H9 (cell line): ENCODE measurements at regions not wholly inside any gene's neighbourhood (a gene's known extent, or its start where the extent isn't known, plus 50 kb on each side); places are given as distances from the start of the nearest gene placed in this dataset.

ENCODE experiments used
- DNase-seq: peaks from one replicate; pipeline ENCODE4 v3.0.0-alpha.2; 2017
- H2AFZ ChIP-seq: one replicate; pipeline ENCODE4 v1.6.1; 2013; ENCODE audit warnings: mild to moderate bottlenecking, low read length, control low read depth, moderate library complexity
- H2AK5ac ChIP-seq: 2 replicates; pipeline ENCODE4 v1.6.1; 2013; ENCODE audit warnings: low read length, control low read depth, mixed read lengths; ENCODE audit not compliant: insufficient read length
- H2BK120ac ChIP-seq: one replicate; pipeline ENCODE4 v1.6.1; 2013; ENCODE audit warnings: low read depth, mild to moderate bottlenecking, low read length, control low read depth, inconsistent platforms; ENCODE audit not compliant: poor library complexity, severe bottlenecking
- H2BK12ac ChIP-seq: 2 replicates; pipeline ENCODE4 v1.6.1; 2013; ENCODE audit warnings: low read length, control low read depth, mixed read lengths, low read depth; ENCODE audit not compliant: insufficient read length
- H2BK15ac ChIP-seq: 2 replicates; pipeline ENCODE4 v1.6.1; 2013; ENCODE audit warnings: low read depth, low read length, control low read depth
- H2BK20ac ChIP-seq: one replicate; pipeline ENCODE4 v1.6.1; 2013; ENCODE audit warnings: low read depth, mild to moderate bottlenecking, low read length, control low read depth, inconsistent platforms; ENCODE audit not compliant: poor library complexity, severe bottlenecking
- H2BK5ac ChIP-seq: 2 replicates; pipeline ENCODE4 v1.6.1; 2013; ENCODE audit warnings: low read length, control low read depth, mixed read lengths; ENCODE audit not compliant: insufficient read length
- H3K14ac ChIP-seq: 2 replicates; pipeline ENCODE4 v1.6.1; 2013; ENCODE audit warnings: low read length, control low read depth; ENCODE audit not compliant: insufficient read depth
- H3K18ac ChIP-seq: 2 replicates; pipeline ENCODE4 v1.6.1; 2013; ENCODE audit warnings: low read depth, mild to moderate bottlenecking, mixed read lengths, low read length, control low read depth; ENCODE audit not compliant: insufficient read length
- H3K23ac ChIP-seq: 2 replicates; pipeline ENCODE4 v1.6.1; 2013; ENCODE audit warnings: low read length, control low read depth, mixed read lengths, low read depth; ENCODE audit not compliant: insufficient read length
- H3K23me2 ChIP-seq: 2 replicates; pipeline ENCODE4 v1.6.1; 2013; ENCODE audit warnings: low read depth, mild to moderate bottlenecking, mixed read lengths, low read length, control low read depth; ENCODE audit not compliant: insufficient read length, poor library complexity, severe bottlenecking
- H3K27ac ChIP-seq: 2 replicates; pipeline ENCODE4 v1.5.1; 2013; ENCODE audit warnings: low read length, control low read depth, mixed read lengths, low read depth; ENCODE audit not compliant: insufficient read length
- H3K27me3 ChIP-seq: 2 replicates; pipeline ENCODE4 v1.6.1; 2013; ENCODE audit warnings: low read length, control low read depth, inconsistent platforms; ENCODE audit not compliant: insufficient read depth
- H3K4ac ChIP-seq: 2 replicates; pipeline ENCODE4 v1.6.1; 2013; ENCODE audit warnings: low read depth, mild to moderate bottlenecking, control low read depth, inconsistent platforms, low read length, moderate library complexity
- H3K4me1 ChIP-seq: 2 replicates; pipeline ENCODE4 v1.6.1; 2013; ENCODE audit warnings: low read length, control low read depth, inconsistent platforms; ENCODE audit not compliant: insufficient read depth
- H3K4me2 ChIP-seq: 2 replicates; pipeline ENCODE4 v1.6.1; 2013; ENCODE audit warnings: low read length, control low read depth, mixed read lengths; ENCODE audit not compliant: insufficient read length, insufficient read depth
- H3K56ac ChIP-seq: 2 replicates; pipeline ENCODE4 v1.6.1; 2013; ENCODE audit warnings: low read depth, mild to moderate bottlenecking, mixed read lengths, low read length, control low read depth; ENCODE audit not compliant: insufficient read length
- H3K79me1 ChIP-seq: 2 replicates; pipeline ENCODE4 v1.6.1; 2013; ENCODE audit warnings: low read depth, mild to moderate bottlenecking, moderate library complexity, low read length, control low read depth, inconsistent platforms; ENCODE audit not compliant: insufficient read depth, poor library complexity, severe bottlenecking
- H3K79me2 ChIP-seq: 2 replicates; pipeline ENCODE4 v1.6.1; 2013; ENCODE audit warnings: low read length, control low read depth, inconsistent platforms; ENCODE audit not compliant: insufficient read depth
- H3K9ac ChIP-seq: 2 replicates; pipeline ENCODE4 v1.6.1; 2013; ENCODE audit warnings: low read length, control low read depth, mixed read lengths; ENCODE audit not compliant: insufficient read length; ENCODE audit errors: extremely low read depth
- H3K9me3 ChIP-seq: one replicate; pipeline ENCODE4 v1.6.1; 2013; ENCODE audit warnings: low read depth, low read length, inconsistent platforms; ENCODE audit not compliant: control insufficient read depth
- H3T11ph ChIP-seq: one replicate; pipeline ENCODE4 v1.6.1; 2013; ENCODE audit warnings: mild to moderate bottlenecking, low read length, control low read depth, inconsistent platforms
- H4K20me1 ChIP-seq: one replicate; pipeline ENCODE4 v1.6.1; 2013; ENCODE audit not compliant: control insufficient read depth, insufficient read length, insufficient read depth
- H4K5ac ChIP-seq: 2 replicates; pipeline ENCODE4 v1.6.1; 2013; ENCODE audit warnings: low read depth, mild to moderate bottlenecking, mixed read lengths, low read length, control low read depth; ENCODE audit not compliant: insufficient read length
- H4K8ac ChIP-seq: replicated peaks from 2 replicates; pipeline ENCODE4 v1.6.1; 2013; ENCODE audit warnings: low read length, control low read depth, mixed read lengths, low read depth; ENCODE audit not compliant: insufficient read length
- H4K91ac ChIP-seq: 2 replicates; pipeline ENCODE4 v1.6.1; 2013; ENCODE audit warnings: low read depth, mild to moderate bottlenecking, moderate library complexity, mixed read lengths, low read length, control low read depth; ENCODE audit not compliant: insufficient read length
- H3K27ac Mint-ChIP-seq, 3 experiments: 2 replicates in 2 of 3; 3 replicates in 1 of 3; pipeline ENCODE4 v1.8.0; 2020 to 2021; ENCODE audit warnings: mixed read lengths in 3 of 3, mild to moderate bottlenecking in 1 of 3, moderate library complexity in 1 of 3
- H3K27me3 Mint-ChIP-seq: 2 replicates; pipeline ENCODE4 v1.8.0; 2021; ENCODE audit warnings: low read depth, mild to moderate bottlenecking, moderate library complexity, mixed read lengths
- H3K36me3 Mint-ChIP-seq, 3 experiments: 2 replicates in 2 of 3; 3 replicates in 1 of 3; pipeline ENCODE4 v1.8.0; 2020 to 2021; ENCODE audit warnings: low read depth in 3 of 3, mixed read lengths in 3 of 3; ENCODE audit not compliant: insufficient read depth in 1 of 3
- H3K4me1 Mint-ChIP-seq, 2 experiments: 2 replicates each; pipeline ENCODE4 v1.8.0; 2020; ENCODE audit warnings: mixed read lengths in 2 of 2
- H3K4me3 Mint-ChIP-seq, 2 experiments: 2 replicates in 1 of 2; 3 replicates in 1 of 2; pipeline ENCODE4 v1.8.0; 2020 to 2021; ENCODE audit warnings: mild to moderate bottlenecking in 2 of 2, mixed read lengths in 2 of 2, moderate library complexity in 1 of 2
- H3K9me3 Mint-ChIP-seq, 2 experiments: 2 replicates in 1 of 2; 3 replicates in 1 of 2; pipeline ENCODE4 v1.8.0; 2020; ENCODE audit warnings: mild to moderate bottlenecking in 2 of 2, mixed read lengths in 2 of 2, moderate library complexity in 1 of 2
- CTCF ChIP-seq: fragments of 200-600 bp; sonication (generic); conservative IDR thresholded peaks from 3 replicates; pipeline ENCODE4 v1.8.0; 2021; ENCODE audit warnings: antibody characterized with exemption, mild to moderate bottlenecking
- WGBS: extraction: QIAGEN DNeasy Blood & Tissue Kit; methylation state at CpG from one replicate; pipeline ENCODE4 v1.1.7; 2013; ENCODE audit warnings: missing lambda C conversion rate, low lambda C conversion rate, mixed read lengths; ENCODE audit not compliant: insufficient read length; ENCODE audit errors: extremely low coverage; 5-methylcytosine and 5-hydroxymethylcytosine counted together

- Histone ChIP-seq H2AK5ac (no peak overlapping the region), H2BK20ac (no peak overlapping the region), H4K91ac (no peak overlapping the region), H3K18ac (no peak overlapping the region), H2BK15ac (no peak overlapping the region), H4K20me1 (no peaks in the 10 kb centered on the region), H3K14ac (no peak overlapping the region), H3K9me3 (no peaks in the 10 kb centered on the region), H3T11ph (no peak overlapping the region), H3K79me2 (no peaks in the 10 kb centered on the region), H3K4me2 (no peak overlapping the region), H3K79me1 (no peaks in the 10 kb centered on the region), H3K56ac (no peak overlapping the region), H2BK5ac (no peak overlapping the region), H3K27ac (no peak overlapping the region), H3K4ac (no peak overlapping the region), H4K8ac (no peak overlapping the region), H3K9ac (no peak overlapping the region), H2AFZ (no peak overlapping the region), H3K23me2 (no peaks in the 10 kb centered on the region), H2BK120ac (no peak overlapping the region), H2BK12ac (no peak overlapping the region), H3K4me1 (no peaks in the 10 kb centered on the region; the same call in 1 of the 2 replicates), H4K5ac (no peak overlapping the region), H3K23ac (no peak overlapping the region), H3K27me3 (no peaks in the 10 kb centered on the region)
- no peak for DNase-seq
- no CpG with 5 or more reads among the region's 4 CpGs for WGBS
- Mint-ChIP-seq H3K4me3 (no peak overlapping the region), H3K9me3 (no peaks in the 10 kb centered on the region), H3K4me1 (peaks cover 12 to 15% of the 10 kb centered on the region in 2 experiments), H3K27me3 (no peaks in the 10 kb centered on the region), H3K27ac (no peak overlapping the region), H3K36me3 (no peaks in the 10 kb centered on the region)
- TF ChIP-seq CTCF, result no peak
Observed at GRCh38 chr9:24602693-24603352, 57.1 kb upstream of the IZUMO3 start.
